NCI-H510A treated with DMSO at 0.1 percent for 48 hours (cell line): ENCODE measurements at regions not wholly inside any gene's neighbourhood (a gene's known extent, or its start where the extent isn't known, plus 50 kb on each side); places are given as distances from the start of the nearest gene placed in this dataset.
"Not testable (repeated sequence)": the region's sequence is repeated elsewhere in the genome, so short reads cannot be mapped to it uniquely, and the experiment has no call there.

Experiments
- DNase-seq: peaks from one replicate; lab custom pipeline; 2025; lab: John Stamatoyannopoulos, UW

DNA sequence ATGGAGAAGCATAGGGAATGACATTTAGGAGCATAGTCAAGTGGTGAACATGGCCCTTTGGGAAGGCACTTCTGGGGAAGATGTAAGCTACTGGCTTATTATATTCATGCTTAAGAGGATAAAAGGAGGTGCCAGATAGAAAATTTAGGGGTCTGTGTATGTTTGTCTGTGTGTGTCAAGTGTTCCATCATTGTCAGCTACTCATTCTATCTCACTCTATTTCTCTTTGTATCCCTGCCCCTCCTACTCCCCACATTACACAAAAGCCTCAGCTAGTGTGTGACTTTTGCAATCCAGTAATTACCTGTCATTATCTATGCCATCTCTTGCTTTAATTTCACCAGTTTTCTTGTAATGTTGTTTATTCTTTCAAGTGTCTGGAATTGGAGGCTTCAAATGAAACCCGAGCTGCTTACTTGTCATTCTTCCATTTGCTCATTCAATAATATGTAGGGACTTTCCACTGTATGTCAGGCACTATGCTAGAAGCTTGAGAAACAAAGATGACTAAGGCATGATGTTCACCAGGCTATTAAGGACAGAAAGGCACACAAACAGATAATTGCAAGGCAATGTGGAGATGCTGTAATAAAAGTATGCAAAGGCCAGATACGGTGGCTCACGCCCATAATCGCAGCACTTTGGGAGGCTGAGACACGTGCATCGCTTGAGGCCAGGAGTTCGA, 229.8 kb upstream of the TEX13C start:
- DNase-seq, result no peak

- DNase-seq, result no peak
Observed at GRCh38 chrX:125093852-125094251, 225.8 kb upstream of the TEX13C start.

GRCh38 chrX:125094901-125095300, 224.8 kb upstream of the TEX13C start:
- DNase-seq, result no peak

DNA sequence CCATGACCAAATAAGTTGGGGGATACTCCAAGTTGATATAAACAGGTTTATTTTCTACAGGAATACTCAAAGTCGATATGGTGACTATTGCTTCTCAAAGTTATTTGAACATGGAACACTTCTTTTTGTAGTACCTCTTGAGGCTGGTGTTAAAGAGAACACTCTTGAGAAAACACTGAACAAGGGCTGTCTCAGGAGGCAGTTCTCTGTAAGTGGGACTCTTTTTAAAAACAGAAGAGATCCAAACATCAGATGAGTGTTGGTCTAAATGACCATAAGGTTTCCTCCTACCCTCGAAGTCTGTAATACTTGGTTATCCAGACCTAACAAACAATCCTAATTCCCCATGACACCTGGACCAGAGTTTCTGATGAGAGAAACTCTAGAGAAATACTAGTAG, 223.2 kb upstream of the TEX13C start:
- no peak for DNase-seq

- no peak for DNase-seq
Observed at GRCh38 chrX:125096870-125097269, 222.8 kb upstream of the TEX13C start.

DNA sequence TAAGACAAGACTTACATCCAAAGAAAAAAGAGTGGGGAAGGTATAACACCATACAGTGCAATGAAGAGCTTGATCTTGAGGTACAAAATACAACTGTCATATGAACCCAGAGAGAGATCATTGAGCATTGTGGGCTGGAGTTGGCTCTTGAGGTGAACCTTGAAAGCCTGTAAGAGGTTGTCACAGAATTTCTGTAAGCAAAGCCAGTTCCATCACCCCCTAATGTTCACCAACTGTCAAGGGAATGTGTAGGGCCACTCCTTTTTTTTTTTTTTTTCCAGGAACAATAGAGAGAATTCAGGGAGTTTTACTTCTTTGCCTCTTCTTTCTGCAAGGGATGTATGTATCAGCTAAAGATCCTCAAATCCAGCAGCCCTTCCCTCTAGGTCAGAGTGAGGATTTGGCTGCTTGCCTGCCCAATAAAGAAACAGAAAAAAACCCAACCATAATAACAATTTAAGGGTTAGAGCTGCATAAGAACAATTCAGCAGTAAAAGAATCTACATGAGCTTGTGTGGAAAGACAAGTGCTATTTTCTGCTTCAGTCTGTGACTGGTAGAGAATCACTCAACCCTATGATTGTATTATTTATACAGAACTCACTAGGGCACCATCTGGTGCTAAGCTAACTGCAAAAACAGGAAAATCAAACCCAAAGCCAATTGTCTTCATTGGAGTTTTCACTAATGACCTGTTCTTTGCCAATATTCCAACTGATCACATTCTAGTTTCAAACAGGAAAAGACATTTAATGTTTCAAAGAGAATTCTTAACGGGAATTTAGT, 217.5 kb upstream of the TEX13C start:
- DNase-seq, result no peak

GRCh38 chrX:125103693-125104092, 216.0 kb upstream of the TEX13C start:
- no peak for DNase-seq

GRCh38 chrX:125108921-125109320, 210.8 kb upstream of the TEX13C start:
- no peak for DNase-seq

DNA sequence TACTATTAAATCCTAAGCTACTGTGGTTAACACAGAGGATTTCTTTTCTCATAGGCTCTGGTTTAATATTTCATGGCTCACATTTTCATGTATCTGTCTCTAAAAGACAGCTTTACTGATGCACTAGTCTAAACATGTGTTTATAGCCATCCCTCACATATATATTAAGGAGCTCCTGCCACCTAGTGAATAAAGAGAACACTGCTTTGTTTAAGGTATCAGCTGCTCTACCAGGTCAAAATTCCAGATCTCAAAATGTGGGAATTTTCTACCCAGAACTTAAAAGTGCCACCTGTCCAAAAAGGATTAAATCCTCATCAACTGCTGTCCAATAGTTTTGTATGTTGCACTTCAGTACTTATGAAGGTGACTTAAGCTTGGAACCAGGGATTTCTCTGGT, 188.5 kb upstream of the TEX13C start:
- DNase-seq, result peak; percentile 57

GRCh38 chrX:125132274-125132673, 187.4 kb upstream of the TEX13C start:
- peak; percentile 6 for DNase-seq

DNA sequence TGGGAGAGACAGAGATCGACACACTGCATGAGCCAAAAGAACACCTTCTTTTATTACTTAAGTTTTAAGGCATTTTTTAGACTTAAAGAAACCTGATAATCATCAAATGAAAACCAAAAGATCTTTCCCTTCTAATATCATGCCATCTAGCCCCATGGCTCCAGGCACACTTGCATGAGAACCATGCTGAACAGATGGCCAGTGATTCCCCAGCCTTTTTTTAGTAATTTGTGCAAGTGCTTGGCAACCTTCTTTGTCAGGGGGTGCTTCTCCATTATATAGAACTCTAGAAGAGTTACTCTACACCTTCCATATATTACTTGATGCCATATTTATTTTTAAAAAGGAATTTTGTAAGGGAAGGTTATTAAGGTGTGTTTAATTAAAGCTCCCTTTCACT, 182.2 kb upstream of the TEX13C start:
- DNase-seq, result no peak

- DNase-seq, result no peak
Observed at GRCh38 chrX:125150231-125150630, 169.4 kb upstream of the TEX13C start.

DNA sequence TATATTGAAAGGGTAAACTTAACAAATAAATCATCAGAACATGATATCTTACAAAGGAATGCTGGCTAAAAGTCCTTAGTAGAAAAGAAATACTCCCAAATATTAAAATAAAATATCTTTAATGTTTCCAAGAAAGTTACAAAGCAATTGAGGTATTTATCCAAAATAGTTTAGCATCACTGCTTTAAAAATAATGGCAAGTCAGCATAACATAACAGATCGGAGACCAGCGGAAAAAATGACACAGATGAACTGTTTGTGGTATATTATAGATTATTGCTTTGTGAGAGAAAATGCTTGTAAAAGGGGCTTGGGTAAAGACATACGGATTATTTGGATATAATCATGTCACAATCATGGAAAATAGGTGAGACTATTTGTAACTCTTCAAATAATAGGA, 168.5 kb upstream of the TEX13C start:
- DNase-seq, result no peak

- DNase-seq, result no peak
Observed at GRCh38 chrX:125152011-125152410, 167.7 kb upstream of the TEX13C start.

DNA sequence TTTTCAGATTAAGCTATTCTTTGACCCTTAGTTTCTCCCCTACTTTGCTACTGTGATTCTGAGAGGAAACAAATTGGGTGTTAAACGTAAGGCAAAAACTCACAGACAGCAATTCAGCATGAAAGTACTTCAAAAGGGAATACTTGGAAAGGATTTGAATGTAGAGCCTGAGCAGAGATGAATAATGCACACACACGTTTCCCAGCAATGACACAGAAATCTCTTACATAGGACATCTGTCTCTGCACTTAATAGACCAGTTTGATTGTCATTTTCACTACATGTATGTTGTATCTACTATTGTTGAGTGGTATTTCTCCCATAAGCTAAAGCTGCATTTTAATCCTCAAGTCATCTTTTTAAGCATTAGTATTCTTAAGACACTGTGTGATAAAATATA, 166.1 kb upstream of the TEX13C start:
- DNase-seq, result no peak

GRCh38 chrX:125154288-125155257, 165.1 kb upstream of the TEX13C start:
- not testable (repeated sequence) for DNase-seq

- DNase-seq, result not testable (repeated sequence)
Observed at GRCh38 chrX:125155296-125156033, 164.2 kb upstream of the TEX13C start.

DNA sequence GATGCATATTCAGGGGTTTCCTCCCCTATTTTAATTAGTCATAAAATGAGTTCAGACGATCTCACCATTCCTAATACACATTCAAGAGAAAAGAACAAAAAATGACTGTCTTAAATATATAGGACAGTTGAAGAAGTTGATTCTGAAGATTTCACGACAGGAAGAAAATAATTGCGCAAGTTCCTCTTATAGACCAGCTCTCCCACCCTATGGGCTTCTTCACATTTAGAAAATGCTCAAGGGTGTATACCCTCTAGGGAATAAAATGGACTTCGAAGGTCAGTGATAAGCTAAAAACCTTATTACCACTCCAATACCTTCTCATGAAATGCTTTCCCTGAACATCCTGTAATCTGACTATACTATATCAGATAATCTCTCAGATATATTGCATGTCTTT, 149.2 kb upstream of the TEX13C start:
- DNase-seq, result no peak

DNA sequence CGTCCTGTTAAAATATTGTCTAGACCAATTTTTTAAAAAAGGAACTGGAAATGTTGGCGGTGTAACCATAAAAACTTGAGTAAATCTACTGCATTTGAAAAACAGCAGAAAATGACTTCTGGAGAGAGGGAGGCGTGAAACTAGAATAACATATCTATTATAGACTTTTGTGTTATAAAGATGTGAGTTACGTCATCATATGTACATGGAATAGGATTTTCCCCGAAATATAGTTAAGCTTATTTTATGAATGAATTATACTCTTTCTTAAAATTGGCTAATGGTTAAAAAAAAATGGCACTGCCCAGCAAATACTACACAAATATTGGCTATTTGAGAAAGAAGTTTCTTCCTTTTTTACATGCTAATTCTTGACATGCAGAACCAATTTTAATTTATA, 147.1 kb upstream of the TEX13C start:
- DNase-seq, result no peak

GRCh38 chrX:125175991-125176584, 143.6 kb upstream of the TEX13C start:
- no peak for DNase-seq

- no peak for DNase-seq
Observed at GRCh38 chrX:125193921-125194320, 125.8 kb upstream of the TEX13C start.
